Kidney epithelial cell (primary cell): ENCODE measurements at regions not wholly inside any gene's neighbourhood (a gene's known extent, or its start where the extent isn't known, plus 50 kb on each side); places are given as distances from the start of the nearest gene placed in this dataset.
A peak's percentile ranks its signal among the peaks of the same experiment; 100 is the strongest.

ENCODE experiments used
- DNase-seq: peaks from one replicate; pipeline ENCODE4 v3.0.0-alpha.2; 2010; ENCODE audit warnings: low read depth
- H3K27me3 ChIP-seq: 2 replicates; pipeline ENCODE4 v1.6.0; 2011; ENCODE audit warnings: low read length; ENCODE audit not compliant: control insufficient read depth, insufficient read depth
- H3K36me3 ChIP-seq: 2 replicates; pipeline ENCODE4 v1.5.1; 2011; ENCODE audit warnings: low read length; ENCODE audit not compliant: control insufficient read depth, insufficient read depth
- H3K4me3 ChIP-seq: 2 replicates; pipeline ENCODE4 v1.5.1; 2011; ENCODE audit warnings: low read depth, mild to moderate bottlenecking, control low read depth, low read length
- CTCF ChIP-seq: IDR thresholded peaks from 2 replicates; pipeline ENCODE4 v1.5.1; 2011; ENCODE audit warnings: mild to moderate bottlenecking, moderate library complexity, low read length, control low read depth, inconsistent platforms; ENCODE audit not compliant: insufficient read depth, poor library complexity, severe bottlenecking

GRCh38 chr1:90591355-90591969, 125.6 kb downstream of the BARHL2 start:
- no peaks in the 10 kb centered on the region for H3K36me3 ChIP-seq
- no peaks in the 10 kb centered on the region for H3K27me3 ChIP-seq
- H3K4me3 ChIP-seq = no peak overlapping the region
- TF ChIP-seq CTCF = no peak
- no peak for DNase-seq

- no peak for DNase-seq
- H3K36me3 ChIP-seq = no peaks in the 10 kb centered on the region
Observed at GRCh38 chr1:90580176-90580575, 136.9 kb downstream of the BARHL2 start.

GRCh38 chr1:90579212-90579802, 137.8 kb downstream of the BARHL2 start:
- TF ChIP-seq CTCF = peak; percentile 47
- Histone ChIP-seq H3K27me3 (no peaks in the 10 kb centered on the region), H3K36me3 (no peaks in the 10 kb centered on the region), H3K4me3 (no peak overlapping the region)
- DNase-seq = peak; percentile 2

More at GRCh38 chr1:90580176-90580575, 136.9 kb downstream of the BARHL2 start:
- H3K4me3 ChIP-seq = no peak overlapping the region
- H3K27me3 ChIP-seq = no peaks in the 10 kb centered on the region
- TF ChIP-seq CTCF = no peak

GRCh38 chr1:90574692-90575370, 142.3 kb downstream of the BARHL2 start:
- no peak for DNase-seq
- Histone ChIP-seq H3K36me3 (no peaks in the 10 kb centered on the region), H3K27me3 (no peaks in the 10 kb centered on the region), H3K4me3 (no peak overlapping the region)
- TF ChIP-seq CTCF = no peak

GRCh38 chr1:90573736-90574135, 143.4 kb downstream of the BARHL2 start:
- DNase-seq = no peak
- no peak overlapping the region for H3K4me3 ChIP-seq
- no peaks in the 10 kb centered on the region for H3K36me3 ChIP-seq
- TF ChIP-seq CTCF = no peak
- H3K27me3 ChIP-seq = no peaks in the 10 kb centered on the region

- no peak for TF ChIP-seq CTCF
- no peaks in the 10 kb centered on the region for H3K27me3 ChIP-seq
Observed at GRCh38 chr1:90572446-90572845, 144.7 kb downstream of the BARHL2 start.

More at GRCh38 chr1:90572446-90572845, 144.7 kb downstream of the BARHL2 start:
- no peak for DNase-seq
- Histone ChIP-seq H3K4me3 (no peak overlapping the region), H3K36me3 (no peaks in the 10 kb centered on the region)
